GM21529 (cell line): ENCODE measurements at regions not wholly inside any gene's neighbourhood (a gene's known extent, or its start where the extent isn't known, plus 50 kb on each side); places are given as distances from the start of the nearest gene placed in this dataset.
"Not testable (repeated sequence)": the region's sequence is repeated elsewhere in the genome, so short reads cannot be mapped to it uniquely, and the experiment has no call there.

Experiments
- ATAC-seq: cut with Tn5 transposase; IDR thresholded peaks from one replicate; pipeline ENCODE4 v1.9.1; 2021; ENCODE audit not compliant: unreplicated experiment

GRCh38 chr1:157369808-157370521 is 182.3 kb downstream of the FCRL5 start:
- no peak for ATAC-seq

DNA sequence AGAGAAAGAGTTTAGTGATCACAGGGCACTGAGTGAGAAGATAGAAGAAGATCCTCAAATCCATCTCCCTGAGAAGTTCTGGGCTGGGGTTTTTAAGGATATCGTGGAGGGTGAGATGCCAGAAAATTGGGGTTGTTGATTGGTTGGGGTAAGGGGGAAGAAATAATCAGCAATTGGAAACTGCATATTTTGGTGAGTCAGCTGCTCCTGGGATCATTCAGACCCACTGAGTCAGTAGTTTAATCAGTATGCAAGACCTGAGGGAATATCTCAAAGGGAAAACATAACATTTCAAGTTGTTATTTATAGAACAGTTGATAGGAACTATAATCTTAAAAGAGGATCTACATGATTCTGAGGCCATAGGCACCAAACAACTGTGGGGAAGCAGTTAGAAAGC is 183.4 kb downstream of the FCRL5 start:
- not testable (repeated sequence) for ATAC-seq

DNA sequence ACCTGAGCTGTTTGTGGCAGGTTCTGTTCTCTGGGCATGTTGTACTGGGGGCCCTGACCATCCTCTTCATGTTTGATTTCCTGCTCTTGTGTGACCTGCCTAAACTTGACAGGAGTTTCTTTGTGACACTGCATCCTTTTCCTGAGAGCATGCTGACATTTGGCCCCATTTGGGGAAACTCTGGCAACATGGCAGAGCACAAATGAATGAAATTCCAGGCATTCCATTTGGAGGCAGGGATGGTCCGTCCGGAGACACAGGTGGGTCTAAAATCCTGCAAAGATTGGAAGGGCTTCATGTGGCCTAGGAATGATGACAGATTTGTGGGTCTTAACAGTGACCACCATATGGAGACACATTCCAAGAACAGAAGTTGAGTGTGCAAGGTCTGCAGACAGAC is 184.0 kb downstream of the FCRL5 start:
- no peak for ATAC-seq

- ATAC-seq = no peak
These were observed 184.4 kb downstream of the FCRL5 start for GRCh38 chr1:157367870-157368269.

GRCh38 chr1:157367091-157367739 is 185.1 kb downstream of the FCRL5 start:
- no peak for ATAC-seq

DNA sequence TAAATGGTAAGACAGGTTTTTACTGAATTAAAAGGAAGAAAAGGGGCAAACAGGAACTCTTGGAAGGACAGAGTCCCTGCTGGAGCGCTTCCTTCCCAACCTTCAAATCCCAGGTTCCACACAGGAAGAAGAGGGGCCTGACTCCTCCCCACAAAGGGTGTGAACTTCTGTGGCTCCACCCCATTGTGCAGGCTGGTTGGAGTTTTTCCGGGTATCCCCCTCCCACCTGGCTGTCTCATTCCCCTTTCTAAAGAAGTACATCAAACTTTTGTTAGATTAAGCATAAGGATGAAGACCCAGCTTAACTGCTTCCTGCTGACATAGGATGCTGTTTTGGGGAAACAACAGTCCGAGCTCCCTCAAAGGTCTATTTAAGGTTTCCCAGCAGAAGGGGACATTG is 187.7 kb downstream of the FCRL5 start:
- ATAC-seq = no peak

DNA sequence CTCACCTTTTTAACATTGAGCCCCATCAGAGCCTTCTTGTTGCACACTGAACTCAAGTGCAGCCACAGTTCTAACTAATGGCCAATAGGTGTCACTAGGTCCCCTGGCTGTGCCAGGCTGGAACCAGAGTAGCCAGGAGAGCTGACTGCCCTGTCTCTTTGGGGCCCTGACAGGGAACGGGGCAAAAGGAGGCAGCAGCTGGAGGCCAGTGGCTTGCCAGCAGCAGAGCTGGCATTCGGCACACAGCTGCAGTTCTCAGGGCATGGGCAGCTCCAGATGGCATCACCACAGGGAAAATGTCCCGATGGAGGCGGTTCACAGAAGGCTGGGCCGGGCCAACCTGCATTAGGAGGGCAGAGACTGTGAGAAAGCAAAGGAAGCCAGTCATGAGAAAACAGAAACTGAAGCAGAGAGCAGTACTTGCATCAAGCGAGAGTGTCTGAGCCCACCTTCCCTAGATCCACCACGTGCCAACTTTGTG is 188.6 kb downstream of the FCRL5 start:
- ATAC-seq = peak; percentile 82

DNA sequence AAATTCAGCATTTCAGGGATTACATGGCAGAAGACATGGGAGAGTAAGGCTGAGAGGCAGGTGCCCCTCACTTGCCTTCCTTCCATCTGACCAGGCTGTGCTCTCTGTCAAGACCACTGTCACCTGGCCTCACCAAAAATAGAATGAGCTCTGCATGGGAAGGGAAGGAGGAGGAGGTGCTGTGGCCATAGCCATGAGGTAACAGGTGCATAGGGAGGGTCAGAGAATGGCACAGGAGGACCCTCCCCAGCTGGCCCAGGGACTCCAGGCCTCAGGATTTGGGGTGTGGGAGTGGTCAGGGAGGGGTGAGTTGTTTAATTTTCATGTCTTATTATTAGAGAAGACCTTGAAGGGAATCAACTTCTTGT is 192.3 kb downstream of the FCRL5 start:
- ATAC-seq = no peak

DNA sequence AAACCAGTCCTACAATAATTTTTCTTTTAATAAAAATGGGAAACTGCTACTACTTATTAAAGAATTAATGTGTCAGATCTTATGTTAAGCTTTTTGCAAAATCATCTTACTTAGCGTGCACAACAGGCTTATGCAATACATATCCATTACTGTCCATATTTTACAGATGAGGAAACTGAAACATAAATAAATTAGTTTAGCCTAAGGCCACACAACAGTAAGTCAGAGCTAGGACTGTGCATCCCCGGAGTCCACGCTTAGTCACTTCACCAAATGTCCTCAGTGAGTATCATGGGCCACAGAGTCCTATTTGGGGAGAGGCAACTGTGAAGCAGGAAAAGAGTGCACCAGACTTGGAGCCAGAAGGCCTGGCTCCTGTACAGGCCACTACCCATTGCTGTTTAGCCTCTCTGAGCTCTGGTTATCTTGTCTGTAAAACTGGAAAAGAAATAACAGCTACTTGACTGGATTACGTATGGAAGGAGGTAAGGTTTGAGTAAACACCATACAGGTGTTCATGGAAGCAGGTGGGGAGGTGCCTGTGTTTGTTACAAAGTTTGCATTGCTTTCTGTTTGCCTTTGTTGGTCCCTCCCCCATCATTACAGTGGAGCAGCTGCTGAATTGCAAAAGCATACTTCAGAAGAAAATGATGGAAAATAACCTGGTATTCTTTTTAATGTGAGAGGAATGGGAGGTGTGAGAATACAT is 192.8 kb downstream of the FCRL5 start:
- ATAC-seq = no peak

DNA sequence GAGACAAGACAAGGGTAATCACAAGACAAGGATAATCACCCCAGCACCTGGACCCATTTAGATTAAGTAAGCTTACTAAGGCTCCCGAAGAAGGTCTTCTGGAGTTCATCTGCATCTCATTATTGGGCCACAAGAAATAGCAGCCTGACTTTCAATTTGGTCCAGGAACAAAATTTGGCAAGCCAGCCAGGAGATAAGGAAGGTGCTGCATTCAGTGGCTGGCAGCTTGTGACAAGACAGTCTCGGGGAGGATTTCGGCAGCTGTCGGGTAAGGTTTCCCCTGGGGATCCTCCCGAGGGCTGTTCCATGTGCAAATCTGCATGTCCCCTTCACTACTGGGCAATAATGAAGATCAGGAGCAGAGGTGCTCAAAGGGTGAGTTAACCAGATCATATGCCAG is 195.2 kb downstream of the FCRL5 start:
- no peak for ATAC-seq

DNA sequence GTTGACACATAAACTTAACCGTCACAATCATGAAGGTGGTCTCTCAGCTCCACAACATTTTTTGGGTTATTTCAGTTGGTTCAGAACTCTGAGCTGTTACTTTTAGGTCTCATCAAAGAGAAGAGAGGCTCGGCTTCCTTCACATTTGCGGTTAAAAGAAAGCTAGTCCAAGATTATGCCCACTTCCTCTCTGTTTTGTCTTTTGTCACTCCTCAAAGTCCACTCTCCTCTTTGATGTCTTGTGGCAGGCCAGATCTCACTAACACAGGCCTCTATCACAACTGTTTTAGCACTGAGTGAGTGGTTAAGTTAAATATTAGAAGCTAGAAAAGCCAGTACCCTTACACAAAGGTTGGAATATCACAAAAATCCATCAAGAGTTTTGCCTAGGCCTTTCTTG is 195.7 kb downstream of the FCRL5 start:
- no peak for ATAC-seq

- ATAC-seq = no peak
These were observed 198.8 kb downstream of the FCRL5 start for GRCh38 chr1:157353546-157353945.

- no peak for ATAC-seq
These were observed 199.4 kb downstream of the FCRL5 start for GRCh38 chr1:157352817-157353408.

GRCh38 chr1:157352216-157352615 is 200.1 kb downstream of the FCRL5 start:
- no peak for ATAC-seq

GRCh38 chr1:157351800-157352199 is 200.5 kb downstream of the FCRL5 start:
- not testable (repeated sequence) for ATAC-seq

GRCh38 chr1:157348538-157349480 is 203.5 kb downstream of the FCRL5 start:
- no peak for ATAC-seq

DNA sequence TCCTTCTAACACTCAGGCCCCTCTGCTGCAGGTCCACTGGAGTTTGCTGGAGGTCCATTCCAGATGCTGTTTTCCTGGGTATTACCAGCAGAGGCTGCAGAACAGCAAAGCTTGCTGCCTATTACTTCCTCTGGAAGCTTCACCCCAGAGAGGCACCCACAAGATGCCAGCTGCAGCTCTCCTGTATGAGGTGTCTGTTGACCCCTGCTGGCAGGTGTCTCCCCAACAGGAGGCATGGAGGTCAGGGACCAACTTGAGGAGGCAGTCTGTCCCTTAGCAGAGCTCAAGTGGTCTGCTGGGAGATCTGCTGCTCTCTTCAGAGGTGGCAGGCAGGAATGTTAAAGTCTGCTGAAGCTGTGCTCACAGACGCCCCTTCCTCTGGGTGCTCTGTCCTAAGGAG is 204.8 kb downstream of the FCRL5 start:
- ATAC-seq = no peak

DNA sequence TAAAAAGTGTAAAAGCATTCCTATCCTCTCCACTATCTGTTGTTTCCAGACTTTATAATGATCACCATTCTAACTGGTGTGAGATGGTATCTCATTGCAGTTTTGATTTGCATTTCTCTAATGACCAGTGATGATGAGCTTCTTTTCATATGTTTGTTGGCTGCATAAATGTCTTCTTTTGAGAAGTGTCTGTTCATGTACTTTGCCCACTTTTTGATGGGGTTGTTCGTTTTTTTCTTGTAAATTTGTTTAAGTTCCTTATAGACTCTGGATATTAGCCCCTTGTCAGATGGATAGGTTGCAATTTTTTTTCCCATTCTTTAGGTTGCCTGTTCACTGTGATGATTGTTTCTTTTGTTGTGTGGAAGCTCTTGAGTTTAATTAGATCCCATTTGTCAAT is 199.6 kb upstream of the ETV3 start:
- not testable (repeated sequence) for ATAC-seq

DNA sequence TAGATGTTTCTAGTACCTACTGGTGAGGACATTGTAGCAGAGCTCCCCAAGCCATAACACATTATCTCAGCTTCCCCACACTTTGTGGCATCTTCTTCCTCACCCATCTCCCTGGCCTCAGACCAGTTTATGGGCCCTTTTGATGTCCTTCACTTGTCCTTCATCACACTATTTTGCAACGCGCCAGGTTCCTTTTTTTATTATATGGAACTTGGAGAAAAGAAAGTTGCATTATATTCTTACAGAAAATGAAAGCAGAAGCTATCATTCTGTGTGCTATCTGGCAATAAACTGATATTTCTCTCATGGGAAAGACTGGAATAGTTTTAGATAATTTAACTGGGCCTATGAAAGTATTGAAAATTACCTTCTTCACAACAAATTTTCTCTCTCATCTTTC is 196.9 kb upstream of the ETV3 start:
- no peak for ATAC-seq

DNA sequence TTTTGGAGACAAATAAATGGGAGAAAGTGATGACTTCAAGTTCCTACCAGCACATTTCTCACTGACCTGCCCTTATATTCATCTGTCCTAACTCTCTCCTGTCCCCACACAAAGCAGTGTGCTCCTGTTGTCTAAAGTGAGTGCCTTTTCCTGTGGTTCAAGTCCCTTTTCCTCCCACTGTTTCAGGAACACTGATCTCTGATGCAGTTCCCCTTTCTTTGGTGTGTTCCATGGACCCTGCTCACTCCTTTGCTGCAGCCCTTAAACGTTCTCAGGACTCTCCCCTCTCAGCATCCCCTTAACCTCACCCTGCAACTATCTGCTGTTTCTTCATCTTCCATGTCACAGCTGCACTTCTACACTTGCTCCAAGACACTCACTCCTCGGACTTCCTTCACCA is 195.8 kb upstream of the ETV3 start:
- no peak for ATAC-seq

GRCh38 chr1:157330177-157330576 is 192.0 kb upstream of the ETV3 start:
- not testable (repeated sequence) for ATAC-seq
